Peyer's patch (tissue), 4 donors: ENCODE measurements at regions not wholly inside any gene's neighbourhood (a gene's known extent, or its start where the extent isn't known, plus 50 kb on each side); places are given as distances from the start of the nearest gene placed in this dataset.

Experiments
- POLR2A ChIP-seq, 2 donors: fragments of 450-650 bp; IDR thresholded peaks; one replicate each; pipeline ENCODE4 v1.5.1; 2017; ENCODE audit warnings: antibody characterized with exemption in 2 of 2, mild to moderate bottlenecking in 2 of 2, moderate library complexity in 2 of 2
- TF ChIP-seq, protein P1 (sequence below), 6 experiments: fragments of 450-650 bp in 4 of 6; fragments of 200-600 bp in 2 of 6; sonication (generic) in 1 of 6; IDR thresholded peaks; one replicate each; pipeline ENCODE4 v1.5.1; 2017 to 2019; ENCODE audit warnings: antibody characterized with exemption in 6 of 6, mild to moderate bottlenecking in 3 of 6, moderate library complexity in 1 of 6

GRCh38 chr6:40844246-40844645, 194.8 kb downstream of the UNC5CL start:
- TF ChIP-seq, protein P1, sequence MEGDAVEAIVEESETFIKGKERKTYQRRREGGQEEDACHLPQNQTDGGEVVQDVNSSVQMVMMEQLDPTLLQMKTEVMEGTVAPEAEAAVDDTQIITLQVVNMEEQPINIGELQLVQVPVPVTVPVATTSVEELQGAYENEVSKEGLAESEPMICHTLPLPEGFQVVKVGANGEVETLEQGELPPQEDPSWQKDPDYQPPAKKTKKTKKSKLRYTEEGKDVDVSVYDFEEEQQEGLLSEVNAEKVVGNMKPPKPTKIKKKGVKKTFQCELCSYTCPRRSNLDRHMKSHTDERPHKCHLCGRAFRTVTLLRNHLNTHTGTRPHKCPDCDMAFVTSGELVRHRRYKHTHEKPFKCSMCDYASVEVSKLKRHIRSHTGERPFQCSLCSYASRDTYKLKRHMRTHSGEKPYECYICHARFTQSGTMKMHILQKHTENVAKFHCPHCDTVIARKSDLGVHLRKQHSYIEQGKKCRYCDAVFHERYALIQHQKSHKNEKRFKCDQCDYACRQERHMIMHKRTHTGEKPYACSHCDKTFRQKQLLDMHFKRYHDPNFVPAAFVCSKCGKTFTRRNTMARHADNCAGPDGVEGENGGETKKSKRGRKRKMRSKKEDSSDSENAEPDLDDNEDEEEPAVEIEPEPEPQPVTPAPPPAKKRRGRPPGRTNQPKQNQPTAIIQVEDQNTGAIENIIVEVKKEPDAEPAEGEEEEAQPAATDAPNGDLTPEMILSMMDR (IDR thresholded peaks at IDR 0.05), result no peak
- TF ChIP-seq POLR2A (IDR thresholded peaks at IDR 0.05), result no peak
